ENCODE measurements at regions not wholly inside any gene's neighbourhood (a gene's known extent, or its start where the extent isn't known, plus 50 kb on each side); places are given as distances from the start of the nearest gene placed in this dataset.
A peak's percentile ranks its signal among the peaks of the same experiment; 100 is the strongest.

GRCh38 chrX:124665621-124666400 is 319.4 kb downstream of the SH2D1A start:
- no peak for ATAC-seq (ENCODE audit: low read depth in 2 of 2)
- Mint-ChIP-seq H3K36me3 (no peaks in the 10 kb centered on the region), H3K4me3 (no peak overlapping the region), H3K27ac (peak overlapping the region in 1 of 6 donors; percentile 1), H3K27me3 (no peaks in the 10 kb centered on the region), H3K4me1 (no peaks in the 10 kb centered on the region), H3K9me3 (peaks cover 0 to 3% (median 0%) of the 10 kb centered on the region in 7 donors)
- no peak for DNase-seq

GRCh38 chrX:124679199-124679598 is 332.8 kb downstream of the SH2D1A start:
- Mint-ChIP-seq H3K9me3 (peaks cover 0 to 4% (median 0%) of the 10 kb centered on the region in 7 donors), H3K36me3 (no peaks in the 10 kb centered on the region), H3K27me3 (no peaks in the 10 kb centered on the region), H3K4me1 (no peaks in the 10 kb centered on the region), H3K4me3 (no peak overlapping the region), H3K27ac (no peak overlapping the region)
- ATAC-seq (ENCODE audit: low read depth in 2 of 2): no peak
- DNase-seq: no peak

- peaks cover 0 to 15% (median 8%) of the 10 kb centered on the region in 7 donors for H3K9me3 Mint-ChIP-seq
- DNase-seq: no peak
- ATAC-seq (ENCODE audit: low read depth in 2 of 2): no peak
- H3K36me3 Mint-ChIP-seq: no peaks in the 10 kb centered on the region
- H3K4me3 Mint-ChIP-seq: no peak overlapping the region
- H3K27me3 Mint-ChIP-seq: no peaks in the 10 kb centered on the region
- H3K4me1 Mint-ChIP-seq: no peaks in the 10 kb centered on the region
- no peak overlapping the region for H3K27ac Mint-ChIP-seq
These were observed 333.9 kb downstream of the SH2D1A start for GRCh38 chrX:124680287-124680686.

GRCh38 chrX:124690495-124690894 is 344.1 kb downstream of the SH2D1A start:
- no peaks in the 10 kb centered on the region for H3K27me3 Mint-ChIP-seq
- H3K9me3 Mint-ChIP-seq: peaks cover 2 to 13% (median 5%) of the 10 kb centered on the region in 7 donors
- H3K27ac Mint-ChIP-seq: no peak overlapping the region
- DNase-seq: no peak
- no peaks in the 10 kb centered on the region for H3K36me3 Mint-ChIP-seq
- no peaks in the 10 kb centered on the region for H3K4me1 Mint-ChIP-seq
- no peak overlapping the region for H3K4me3 Mint-ChIP-seq
- no peak for ATAC-seq (ENCODE audit: low read depth in 2 of 2)

GRCh38 chrX:124699876-124700275 is 353.5 kb downstream of the SH2D1A start:
- Mint-ChIP-seq H3K36me3 (no peaks in the 10 kb centered on the region), H3K4me1 (no peaks in the 10 kb centered on the region), H3K9me3 (peaks cover 0 to 3% (median 0%) of the 10 kb centered on the region in 7 donors), H3K4me3 (no peak overlapping the region), H3K27me3 (no peaks in the 10 kb centered on the region), H3K27ac (no peak overlapping the region)
- no peak for ATAC-seq (ENCODE audit: low read depth in 2 of 2)
- DNase-seq: no peak

GRCh38 chrX:124717537-124717936 is 371.2 kb downstream of the SH2D1A start:
- Mint-ChIP-seq H3K27ac (no peak overlapping the region), H3K27me3 (no peaks in the 10 kb centered on the region), H3K36me3 (no peaks in the 10 kb centered on the region), H3K4me3 (no peak overlapping the region), H3K4me1 (no peaks in the 10 kb centered on the region), H3K9me3 (peaks cover 0 to 3% (median 0%) of the 10 kb centered on the region in 7 donors)
- no peak for ATAC-seq (ENCODE audit: low read depth in 2 of 2)
- DNase-seq: no peak

GRCh38 chrX:124719060-124719459 is 372.7 kb downstream of the SH2D1A start:
- Mint-ChIP-seq H3K9me3 (peaks cover 0 to 3% (median 0%) of the 10 kb centered on the region in 7 donors), H3K27me3 (peaks cover 0 to 3% (median 0%) of the 10 kb centered on the region in 3 donors), H3K4me3 (no peak overlapping the region), H3K27ac (no peak overlapping the region), H3K36me3 (no peaks in the 10 kb centered on the region), H3K4me1 (no peaks in the 10 kb centered on the region)
- DNase-seq (no peak), ATAC-seq (ENCODE audit: low read depth in 2 of 2) (no peak)

- no peaks in the 10 kb centered on the region for H3K4me1 Mint-ChIP-seq
These were observed 374.2 kb downstream of the SH2D1A start for GRCh38 chrX:124720532-124720931.

GRCh38 chrX:124725502-124725901 is 379.1 kb downstream of the SH2D1A start:
- no peak overlapping the region for H3K27ac Mint-ChIP-seq
- no peaks in the 10 kb centered on the region for H3K9me3 Mint-ChIP-seq
- H3K4me1 Mint-ChIP-seq: no peaks in the 10 kb centered on the region
- peaks cover 0 to 3% (median 0%) of the 10 kb centered on the region in 3 donors for H3K27me3 Mint-ChIP-seq
- ATAC-seq (ENCODE audit: low read depth in 2 of 2): no peak
- no peak for DNase-seq
- H3K4me3 Mint-ChIP-seq: no peak overlapping the region
- no peaks in the 10 kb centered on the region for H3K36me3 Mint-ChIP-seq

More at GRCh38 chrX:124720532-124720931, 374.2 kb downstream of the SH2D1A start:
- no peak for DNase-seq
- Mint-ChIP-seq H3K27me3 (peaks cover 0 to 3% (median 0%) of the 10 kb centered on the region in 3 donors), H3K36me3 (no peaks in the 10 kb centered on the region), H3K27ac (peak overlapping the region in 1 of 6 donors; percentile 55), H3K4me3 (no peak overlapping the region), H3K9me3 (peaks cover 0 to 3% (median 0%) of the 10 kb centered on the region in 7 donors)
- ATAC-seq (ENCODE audit: low read depth in 2 of 2): no peak

GRCh38 chrX:124726292-124726691 is 379.9 kb downstream of the SH2D1A start:
- Mint-ChIP-seq H3K4me3 (no peak overlapping the region), H3K36me3 (no peaks in the 10 kb centered on the region), H3K9me3 (no peaks in the 10 kb centered on the region), H3K27me3 (peaks cover 0 to 3% (median 0%) of the 10 kb centered on the region in 3 donors), H3K4me1 (no peaks in the 10 kb centered on the region), H3K27ac (no peak overlapping the region)
- DNase-seq: no peak
- ATAC-seq (ENCODE audit: low read depth in 2 of 2): no peak

- no peaks in the 10 kb centered on the region for H3K4me1 Mint-ChIP-seq
- H3K27ac Mint-ChIP-seq: no peak overlapping the region
- no peak for ATAC-seq (ENCODE audit: low read depth in 2 of 2)
- H3K27me3 Mint-ChIP-seq: peaks cover 0 to 3% (median 0%) of the 10 kb centered on the region in 3 donors
- H3K4me3 Mint-ChIP-seq: no peak overlapping the region
- no peaks in the 10 kb centered on the region for H3K36me3 Mint-ChIP-seq
- no peak for DNase-seq
- H3K9me3 Mint-ChIP-seq: no peaks in the 10 kb centered on the region
These were observed 380.5 kb downstream of the SH2D1A start for GRCh38 chrX:124726881-124727280.

GRCh38 chrX:124736553-124737270 is 390.3 kb downstream of the SH2D1A start:
- Mint-ChIP-seq H3K36me3 (no peaks in the 10 kb centered on the region), H3K27ac (peak overlapping the region in 1 of 6 donors; percentile 41), H3K4me1 (no peaks in the 10 kb centered on the region), H3K27me3 (no peaks in the 10 kb centered on the region), H3K9me3 (peaks cover 0 to 5% (median 1%) of the 10 kb centered on the region in 7 donors), H3K4me3 (no peak overlapping the region)
- DNase-seq (no peak), ATAC-seq (ENCODE audit: low read depth in 2 of 2) (no peak)

- H3K9me3 Mint-ChIP-seq: peaks cover 0 to 5% (median 0%) of the 10 kb centered on the region in 7 donors
- DNase-seq (no peak), ATAC-seq (ENCODE audit: low read depth in 2 of 2) (no peak)
- no peaks in the 10 kb centered on the region for H3K4me1 Mint-ChIP-seq
- no peaks in the 10 kb centered on the region for H3K27me3 Mint-ChIP-seq
- H3K4me3 Mint-ChIP-seq: no peak overlapping the region
- H3K36me3 Mint-ChIP-seq: no peaks in the 10 kb centered on the region
- H3K27ac Mint-ChIP-seq: no peak overlapping the region
These were observed 391.4 kb downstream of the SH2D1A start for GRCh38 chrX:124737771-124738170.

GRCh38 chrX:124747295-124747694 is 400.9 kb downstream of the SH2D1A start:
- no peaks in the 10 kb centered on the region for H3K36me3 Mint-ChIP-seq
- ATAC-seq (ENCODE audit: low read depth in 2 of 2): no peak
- H3K4me1 Mint-ChIP-seq: no peaks in the 10 kb centered on the region
- no peak for DNase-seq
- H3K27me3 Mint-ChIP-seq: no peaks in the 10 kb centered on the region
- H3K9me3 Mint-ChIP-seq: no peaks in the 10 kb centered on the region
- no peak overlapping the region for H3K27ac Mint-ChIP-seq
- H3K4me3 Mint-ChIP-seq: no peak overlapping the region
